ENCODE measurements at regions not wholly inside any gene's neighbourhood (a gene's known extent, or its start where the extent isn't known, plus 50 kb on each side); places are given as distances from the start of the nearest gene placed in this dataset.

DNA sequence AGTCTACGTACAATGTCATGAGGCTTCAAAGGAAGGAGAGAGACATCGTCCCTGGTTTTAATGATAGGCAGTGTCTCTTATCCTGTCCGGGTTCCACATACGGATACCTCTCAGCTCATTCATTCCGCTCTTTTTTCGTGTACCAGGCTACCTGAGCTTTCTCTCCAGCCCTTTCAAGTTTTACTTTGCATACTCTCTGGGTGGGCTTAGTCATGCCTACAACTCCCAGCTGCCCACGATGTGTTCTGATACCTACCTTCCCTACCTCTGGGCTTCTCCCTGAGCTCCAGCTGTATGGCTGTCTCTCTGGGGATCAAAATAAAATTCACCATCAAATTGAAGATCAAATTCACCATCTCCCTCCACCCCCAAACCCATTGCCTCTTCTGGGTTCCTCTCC lies 354.0 kb upstream of the EEF2KMT start:
- peak; percentile 78 for DNase-seq (ENCODE audit: low read depth, low spot score)

DNA sequence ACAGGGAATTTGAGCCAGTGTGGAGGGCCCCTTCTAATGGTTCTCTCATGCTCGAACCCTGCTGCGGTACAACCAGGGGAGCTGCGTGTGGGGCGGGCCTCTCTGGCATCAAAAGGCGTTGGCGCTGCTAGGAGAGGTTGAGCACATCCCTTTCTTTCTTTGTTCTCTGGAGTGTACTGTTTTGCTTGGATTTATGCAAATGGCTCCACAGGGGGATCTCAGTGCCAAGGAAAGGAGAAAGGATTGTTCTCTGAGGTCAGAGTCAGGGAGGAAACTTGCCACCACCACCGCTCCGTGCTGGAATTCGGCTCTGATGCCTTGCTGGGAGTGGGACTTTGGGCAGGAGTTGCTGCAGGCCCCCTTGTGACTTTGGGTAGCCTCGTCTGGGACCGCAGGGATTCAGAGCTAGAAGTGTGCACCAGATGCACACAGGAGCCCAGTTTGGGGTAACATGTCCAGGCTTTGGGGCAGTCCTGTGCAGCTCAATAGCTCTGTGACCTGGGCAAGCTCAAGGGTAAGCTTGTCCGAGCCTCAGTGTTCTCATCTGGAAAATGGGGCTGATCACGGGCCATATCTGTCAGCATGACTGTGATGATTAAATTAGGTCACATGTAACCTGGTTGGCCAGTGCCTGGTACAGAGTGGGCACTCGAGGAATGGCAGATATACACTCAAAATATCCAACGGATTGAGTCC lies 353.0 kb upstream of the EEF2KMT start:
- peak; percentile 83 for DNase-seq (ENCODE audit: low read depth, low spot score)

DNA sequence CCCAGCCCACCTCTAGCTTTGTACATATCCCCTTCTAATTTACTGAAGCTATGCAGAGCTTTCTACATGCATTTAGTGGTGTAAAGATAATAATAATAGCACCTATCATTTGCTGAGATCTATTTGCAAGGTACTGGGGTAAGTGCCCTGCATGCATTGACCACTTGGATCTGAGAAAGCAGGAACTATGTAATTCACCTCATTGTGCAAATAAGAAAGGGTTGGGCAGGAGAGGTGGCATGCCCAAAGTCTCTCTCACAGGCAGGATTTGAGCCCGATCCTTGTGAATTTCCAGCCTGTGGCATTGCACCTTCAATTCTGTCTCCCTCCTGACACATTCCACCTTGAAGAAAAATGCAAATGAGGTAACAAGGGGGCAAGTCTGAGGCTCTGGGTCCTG lies 352.3 kb upstream of the EEF2KMT start:
- DNase-seq (ENCODE audit: low read depth, low spot score), result no peak

DNA sequence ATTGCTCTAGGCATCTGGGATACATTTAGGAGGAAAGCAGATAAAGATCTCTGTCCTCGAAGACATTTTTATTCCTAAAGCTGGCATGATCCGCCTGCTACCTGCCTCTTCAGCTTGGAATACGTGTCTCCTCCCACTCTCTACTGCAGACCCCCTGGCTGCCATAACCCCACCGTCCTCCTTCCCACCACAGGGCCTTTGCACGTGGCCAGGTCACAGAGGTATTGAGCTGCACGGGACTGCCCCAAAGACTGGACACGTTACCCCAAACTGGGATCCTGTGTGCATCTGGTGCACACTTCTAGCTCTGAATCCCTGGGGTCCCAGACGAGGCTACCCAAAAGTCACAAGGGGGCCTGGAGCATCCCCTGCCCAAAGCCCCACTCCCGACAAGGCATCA lies 351.2 kb upstream of the EEF2KMT start:
- no peak for DNase-seq (ENCODE audit: low read depth, low spot score)

DNA sequence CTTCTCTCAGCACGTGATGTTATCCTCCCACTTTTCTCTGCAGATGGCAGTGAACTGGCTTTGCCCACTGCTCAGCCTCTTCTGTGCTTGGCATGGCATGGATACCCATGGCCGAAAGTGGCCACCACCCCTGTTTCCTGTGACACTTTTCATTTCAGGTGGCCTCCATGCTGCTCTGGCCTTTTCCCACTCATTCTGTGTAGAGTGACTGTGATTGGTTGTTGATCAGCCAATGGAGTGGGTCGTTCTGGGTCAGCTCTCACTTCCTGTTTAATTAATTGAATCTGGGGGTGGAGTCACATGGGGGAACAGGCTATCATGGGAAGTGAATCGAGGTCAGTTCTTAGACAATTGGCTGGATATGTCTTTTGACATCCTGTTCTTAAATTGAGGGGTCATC lies 350.1 kb upstream of the EEF2KMT start:
- no peak for DNase-seq (ENCODE audit: low read depth, low spot score)

DNA sequence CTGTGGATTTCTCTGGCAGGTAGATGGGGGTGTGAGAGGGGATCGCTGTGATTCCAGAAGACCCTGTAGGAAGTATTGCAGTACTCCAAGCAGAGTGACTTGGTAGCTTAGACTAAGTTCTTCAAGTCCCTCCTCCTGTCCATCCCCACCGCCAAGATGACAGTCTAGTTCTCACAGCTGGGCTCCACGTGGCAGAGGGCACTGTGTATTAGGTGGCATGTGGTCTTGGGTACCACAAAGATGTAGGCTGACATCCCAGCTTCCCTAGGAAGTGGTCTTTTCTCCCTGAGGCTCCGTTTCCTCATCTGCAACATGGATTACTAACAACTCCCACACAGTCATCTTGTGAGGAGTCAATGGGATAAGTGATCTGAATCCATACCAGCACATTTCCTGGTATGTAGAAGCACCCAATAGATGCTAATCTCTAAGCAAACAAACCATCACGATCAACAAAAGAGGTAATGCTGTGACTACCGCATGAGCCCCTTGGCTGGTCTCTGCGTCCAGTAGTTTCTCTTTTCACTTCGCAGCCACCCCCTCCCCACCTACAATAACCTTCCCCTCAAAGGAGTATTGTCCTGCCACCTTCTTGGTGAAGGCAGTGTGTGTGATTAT lies 349.1 kb upstream of the EEF2KMT start:
- no peak for DNase-seq (ENCODE audit: low read depth, low spot score)

DNA sequence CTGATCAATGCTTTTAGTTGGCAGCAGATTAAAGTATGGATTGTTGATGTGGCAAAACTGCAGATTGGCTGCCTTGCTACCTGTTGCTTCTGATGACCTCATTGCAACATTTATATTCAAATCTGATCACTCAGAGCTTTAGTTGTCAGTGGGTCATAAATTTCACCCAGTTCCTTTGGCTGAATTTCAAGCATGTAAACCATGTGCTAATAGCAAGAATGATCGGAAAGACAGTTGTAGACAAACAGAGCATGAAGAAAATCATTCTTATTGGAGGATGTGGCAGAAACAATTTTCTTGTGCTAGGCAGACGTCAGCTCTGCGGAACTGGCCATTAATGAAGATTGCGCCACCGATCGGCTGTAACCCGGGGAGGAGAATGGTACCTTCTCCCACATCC lies 346.6 kb upstream of the EEF2KMT start:
- DNase-seq (ENCODE audit: low read depth, low spot score), result no peak

DNA sequence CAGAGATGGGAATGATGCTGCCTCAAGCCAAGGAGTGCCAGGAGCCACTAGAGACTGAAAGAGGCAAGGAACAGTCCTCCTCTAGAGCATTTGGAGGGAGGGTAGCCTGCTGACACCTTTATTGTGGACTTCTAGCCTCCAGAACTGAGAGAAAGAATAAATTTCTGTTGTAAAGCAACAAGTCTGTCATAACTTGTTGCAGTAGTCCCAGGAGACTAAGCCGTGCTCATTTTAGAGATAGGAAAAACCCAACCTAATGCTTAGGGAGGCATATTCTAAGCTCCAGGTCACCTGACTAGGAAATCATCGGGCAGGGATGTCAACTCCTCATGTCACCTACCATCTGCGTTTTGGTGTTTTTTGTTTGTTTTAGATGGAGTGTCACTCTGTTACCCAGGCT lies 345.4 kb upstream of the EEF2KMT start:
- DNase-seq (ENCODE audit: low read depth, low spot score), result no peak

DNA sequence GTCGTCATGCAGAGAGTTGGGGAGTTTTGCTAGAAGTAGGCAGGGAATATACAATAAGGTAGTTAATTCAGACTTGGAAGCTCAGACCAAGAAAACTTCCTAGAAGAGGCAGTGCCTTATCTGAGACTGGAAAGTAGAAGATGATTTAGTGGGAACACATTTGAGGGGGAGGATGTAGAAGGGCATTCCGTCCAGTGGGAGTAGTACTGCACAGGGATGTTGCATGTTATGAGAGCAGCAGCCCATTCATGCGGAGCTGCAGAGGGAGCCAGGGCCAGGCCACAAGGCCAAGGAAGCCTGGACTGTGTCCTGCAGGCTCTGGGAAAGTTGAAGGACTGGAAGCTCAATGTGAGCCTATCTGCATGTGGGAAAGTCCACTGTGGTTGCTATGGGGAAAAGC lies 344.5 kb upstream of the EEF2KMT start:
- no peak for DNase-seq (ENCODE audit: low read depth, low spot score)

DNA sequence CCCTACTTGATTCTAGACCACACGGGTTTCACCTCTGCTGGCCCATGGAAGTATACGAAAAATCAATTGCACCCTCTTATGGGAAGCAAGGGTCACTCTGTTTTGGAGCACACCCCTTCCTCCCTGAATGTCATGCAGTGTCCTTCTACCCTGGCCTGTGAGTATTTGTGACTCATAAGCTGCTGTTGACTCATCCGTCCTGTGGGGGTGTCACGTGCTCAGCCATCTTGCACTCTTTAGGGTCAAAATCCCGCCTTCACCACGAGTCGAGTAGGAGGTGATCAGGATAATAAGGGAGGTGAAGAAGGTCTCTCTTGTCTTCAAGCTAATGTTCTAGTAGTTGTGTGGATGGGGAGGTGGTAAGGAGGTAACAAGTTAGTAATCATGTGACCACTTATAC lies 341.0 kb upstream of the EEF2KMT start:
- no peak for DNase-seq (ENCODE audit: low read depth, low spot score)

DNA sequence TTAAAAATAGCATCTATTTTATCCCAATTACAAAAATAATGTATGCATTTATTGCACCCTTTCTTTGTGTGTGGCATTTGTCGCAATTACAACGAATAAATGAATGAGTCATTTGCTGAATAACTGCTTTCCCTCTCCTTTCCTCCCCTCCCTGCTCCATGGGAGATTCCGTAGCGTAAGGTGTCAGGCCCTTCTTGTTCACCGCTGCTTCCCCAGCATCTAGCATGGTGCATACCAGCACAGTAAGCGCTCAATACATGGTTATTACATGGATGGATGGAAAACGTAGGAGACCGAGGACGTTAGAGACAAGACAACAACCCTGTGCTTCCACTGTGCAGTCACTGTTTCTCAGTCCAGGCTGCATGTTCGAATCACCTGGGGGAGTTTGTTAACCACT lies 336.0 kb upstream of the EEF2KMT start:
- no peak for DNase-seq (ENCODE audit: low read depth, low spot score)

DNA sequence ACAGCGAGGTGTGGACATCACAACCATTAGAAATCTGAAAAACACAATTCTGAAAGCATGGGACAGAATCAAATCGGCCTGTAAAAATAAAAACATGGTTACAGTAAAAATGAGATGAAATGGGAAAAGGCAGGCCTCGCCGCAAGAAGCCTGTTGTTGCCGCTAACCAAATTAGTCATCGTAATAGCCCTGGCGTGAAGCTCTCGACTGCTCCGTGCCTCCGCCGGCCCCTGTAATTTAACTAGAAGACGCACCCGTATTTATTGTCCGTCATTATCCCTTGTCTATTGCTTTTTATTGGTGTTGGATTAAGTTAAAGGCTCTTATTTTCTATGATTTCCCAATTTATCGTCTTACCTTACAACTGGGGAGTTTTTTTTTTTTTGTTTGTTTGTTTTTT lies 334.6 kb upstream of the EEF2KMT start:
- no peak for DNase-seq (ENCODE audit: low read depth, low spot score)

DNA sequence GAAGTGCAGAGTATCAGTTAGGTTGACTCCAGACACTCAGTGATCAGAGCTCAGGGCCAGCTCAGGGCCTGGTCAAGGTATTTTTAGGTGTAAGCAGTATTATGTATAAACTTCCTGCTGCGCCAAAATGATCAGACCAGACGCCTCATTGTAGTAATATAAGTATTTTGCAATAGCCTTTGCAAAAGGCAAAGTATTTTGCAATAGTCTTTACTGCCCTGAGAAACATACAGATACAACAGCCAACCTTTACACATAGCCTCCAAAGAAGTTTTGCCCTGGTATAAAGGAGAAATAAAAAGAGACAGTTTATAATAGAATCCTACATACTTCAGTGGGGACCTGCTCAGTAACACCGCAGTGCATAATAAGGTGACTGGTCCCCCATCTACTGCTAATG lies 333.0 kb upstream of the EEF2KMT start:
- no peak for DNase-seq (ENCODE audit: low read depth, low spot score)

DNA sequence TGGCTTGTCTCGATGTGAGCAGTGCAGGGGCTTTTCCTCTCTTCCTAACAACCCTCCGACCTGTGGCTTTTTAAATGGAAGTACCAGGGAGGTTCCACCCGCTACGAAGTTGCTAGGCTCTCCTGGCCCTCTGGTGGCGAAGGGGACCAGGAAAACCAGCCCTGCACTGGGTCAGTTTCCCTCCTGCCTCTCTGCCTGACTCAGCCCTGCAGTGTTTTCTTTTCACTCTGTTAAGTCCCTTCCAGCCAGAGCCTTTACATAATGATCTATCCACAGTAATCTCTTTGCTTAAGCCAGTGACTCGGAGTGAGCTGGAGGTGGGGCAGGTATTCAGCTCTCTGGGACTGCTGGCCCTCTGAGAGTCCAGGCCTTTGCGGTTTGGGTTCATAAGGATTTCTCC lies 331.3 kb upstream of the EEF2KMT start:
- no peak for DNase-seq (ENCODE audit: low read depth, low spot score)

DNA sequence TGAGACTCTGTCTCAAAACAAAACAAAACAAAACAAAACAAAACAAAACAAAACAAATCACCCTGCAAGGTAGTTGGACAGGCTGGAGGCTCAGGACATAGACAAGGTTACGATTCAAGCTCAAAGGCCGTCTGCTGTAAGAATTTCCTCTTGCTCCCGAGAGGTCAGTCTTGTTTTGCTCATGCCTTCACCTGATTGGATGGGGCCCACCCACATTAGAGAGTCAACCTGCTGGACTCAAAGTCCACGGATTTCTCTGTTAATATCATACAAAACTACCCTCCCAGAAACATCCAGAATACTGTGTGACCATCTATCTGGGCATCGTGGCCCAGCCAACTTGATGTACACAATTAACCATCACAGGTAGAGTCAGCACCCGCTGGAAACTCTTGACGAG lies 330.0 kb upstream of the EEF2KMT start:
- DNase-seq (ENCODE audit: low read depth, low spot score), result no peak

DNA sequence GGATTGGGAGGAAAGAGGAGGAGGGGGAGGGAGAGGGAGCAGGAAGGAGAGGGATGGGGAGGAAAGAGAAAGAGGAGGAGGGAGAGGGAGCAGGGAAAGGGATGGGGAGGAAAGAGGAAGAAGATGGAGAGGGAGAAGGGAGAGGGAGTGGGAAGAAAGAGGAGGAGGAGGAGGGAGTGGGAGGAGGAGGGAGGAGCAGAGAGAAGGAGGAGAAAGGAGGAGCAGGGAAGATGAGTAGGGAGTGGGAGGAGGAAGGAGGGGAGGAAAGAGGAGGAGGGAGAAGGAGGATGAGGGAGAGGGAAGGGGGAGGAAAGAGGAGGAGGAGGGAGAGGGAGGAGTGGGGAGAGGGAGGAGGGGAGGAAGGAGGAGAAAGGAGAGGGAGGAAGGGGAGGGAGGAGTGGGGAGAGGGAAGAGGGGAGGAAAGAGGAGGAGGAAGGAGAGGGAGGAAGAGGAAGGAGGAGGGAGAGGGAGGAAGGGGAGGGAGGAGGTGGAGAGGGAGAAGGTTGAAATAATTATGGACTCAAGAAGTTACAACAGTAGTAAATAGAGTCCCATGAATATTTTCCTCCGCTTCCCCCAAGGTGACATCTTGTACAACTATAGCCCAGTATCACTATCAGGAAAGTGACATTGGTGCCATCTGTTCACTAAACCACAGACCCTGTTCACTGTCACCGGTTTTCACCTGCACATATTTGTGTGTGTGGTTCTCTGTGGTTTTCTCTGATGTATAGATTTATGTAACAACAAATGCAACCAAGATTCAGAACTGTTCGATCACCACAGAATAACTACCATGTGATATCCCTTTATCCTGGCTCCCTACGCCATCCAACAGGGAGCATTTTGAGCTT lies 325.3 kb upstream of the EEF2KMT start:
- DNase-seq (ENCODE audit: low read depth, low spot score), result no peak

DNA sequence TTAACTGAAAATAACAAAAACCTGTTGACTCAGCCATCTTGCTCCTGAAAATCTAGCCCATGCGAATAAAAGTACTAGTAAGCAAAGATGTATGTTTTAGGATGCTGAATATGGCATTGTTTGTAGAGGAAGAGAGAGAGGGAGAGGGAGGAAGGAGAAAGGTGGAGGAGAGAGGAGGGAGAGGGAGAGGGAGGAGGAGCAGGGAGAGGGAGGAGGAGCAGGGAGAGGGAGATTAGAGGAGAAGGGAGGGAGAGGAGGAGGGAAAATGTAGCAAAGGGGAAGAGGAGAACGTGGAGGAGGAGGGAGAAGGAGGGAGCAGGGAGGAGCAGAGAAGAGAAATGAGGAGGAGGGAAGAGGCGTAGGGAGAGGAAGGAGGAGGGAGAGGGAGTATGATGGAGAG lies 324.5 kb upstream of the EEF2KMT start:
- DNase-seq (ENCODE audit: low read depth, low spot score), result no peak

DNA sequence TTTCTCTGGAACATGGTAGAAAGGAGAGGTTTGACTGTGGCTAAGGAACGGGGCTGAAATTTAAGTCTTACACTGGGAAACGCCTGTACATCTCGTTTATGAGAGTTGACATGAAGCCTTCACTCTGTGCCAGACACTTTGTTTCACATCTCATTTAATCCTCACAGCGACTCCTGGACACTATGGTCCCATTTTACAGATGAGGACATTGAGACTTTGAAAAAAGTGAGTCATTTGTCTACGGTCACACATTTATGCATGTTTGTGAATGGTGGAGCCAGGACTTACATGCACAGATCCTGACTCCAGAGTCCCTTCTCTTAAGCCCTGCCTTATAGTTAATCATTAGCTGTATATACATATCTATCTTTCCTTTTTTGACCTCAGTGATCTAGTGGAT lies 318.4 kb upstream of the EEF2KMT start:
- DNase-seq (ENCODE audit: low read depth, low spot score), result no peak

DNA sequence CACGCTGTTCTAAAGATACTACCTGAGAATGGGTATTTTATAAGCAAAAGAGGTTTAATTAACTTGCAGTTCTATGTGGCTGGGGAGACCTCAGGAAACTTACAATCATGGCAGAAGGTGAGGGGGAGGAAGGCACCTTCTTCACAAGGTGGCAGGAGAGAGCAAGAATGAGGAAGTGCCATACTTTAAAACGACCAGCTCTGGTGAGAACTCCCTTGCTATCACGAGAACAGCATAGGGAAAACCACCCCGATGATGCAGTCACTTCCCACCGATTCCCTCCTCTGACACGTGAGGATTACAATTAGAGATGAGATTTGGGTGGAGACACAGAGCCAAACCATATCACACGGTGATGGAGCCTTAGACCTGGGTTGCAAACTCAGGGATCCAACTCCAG lies 317.5 kb upstream of the EEF2KMT start:
- no peak for DNase-seq (ENCODE audit: low read depth, low spot score)

DNA sequence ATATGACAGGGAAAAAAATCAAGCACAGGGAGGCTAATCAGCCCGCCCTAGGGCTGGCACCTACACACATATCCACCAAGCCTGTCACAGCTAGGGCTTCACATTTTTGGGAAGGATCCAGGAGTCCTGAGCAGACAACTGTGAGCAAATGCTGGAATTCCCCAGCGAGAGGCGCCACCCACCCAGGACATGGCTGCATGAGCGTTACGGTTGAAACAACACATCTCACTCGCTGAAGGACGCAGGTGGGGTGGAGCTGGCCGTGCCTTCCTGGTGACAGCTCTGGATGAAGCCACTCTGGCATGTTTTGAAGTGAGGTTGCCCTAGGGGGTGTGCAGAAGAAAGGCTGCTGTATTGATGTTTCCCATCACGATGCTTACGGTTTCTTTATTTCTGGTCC lies 315.1 kb upstream of the EEF2KMT start:
- peak; percentile 17 for DNase-seq (ENCODE audit: low read depth, low spot score)

DNA sequence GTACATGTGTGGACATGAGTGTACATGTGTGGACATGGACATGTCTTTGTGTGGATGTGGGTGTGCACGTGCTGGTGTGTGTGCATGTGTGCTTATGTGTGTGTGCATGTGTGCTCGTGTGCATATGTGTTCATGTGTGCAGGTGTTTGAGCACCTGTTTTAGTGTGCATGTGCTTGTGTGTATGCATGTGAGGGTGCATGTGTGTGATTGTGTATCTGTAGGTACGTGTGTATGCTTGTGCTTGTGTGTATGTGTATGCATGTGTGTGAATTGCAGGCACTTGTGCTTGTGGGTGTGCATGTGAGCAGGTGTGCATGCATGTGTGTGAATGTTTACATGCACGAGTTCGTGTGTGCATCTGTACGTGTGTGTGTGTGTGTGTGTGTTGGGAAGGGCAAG lies 300.6 kb upstream of the EEF2KMT start:
- DNase-seq (ENCODE audit: low read depth, low spot score), result no peak

DNA sequence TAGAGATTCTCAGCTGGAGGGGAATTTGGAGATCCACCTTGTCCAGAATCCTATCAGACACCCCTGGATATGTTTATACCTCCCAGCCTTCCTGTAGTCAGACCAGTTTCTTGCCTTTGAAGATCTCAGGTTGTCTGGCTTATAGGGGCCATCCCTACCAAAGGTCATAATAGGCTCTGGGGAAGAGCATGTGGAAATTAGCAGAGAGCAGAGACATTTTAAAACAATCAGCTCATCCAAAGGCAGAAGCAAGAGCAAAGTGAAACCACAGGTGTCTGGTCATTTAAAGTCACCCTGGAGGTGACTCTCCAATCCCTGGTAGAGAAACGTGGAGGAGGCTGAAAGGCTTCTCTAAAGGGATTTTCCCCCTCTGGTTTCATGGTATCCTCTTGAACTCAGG lies 299.3 kb upstream of the EEF2KMT start:
- no peak for DNase-seq (ENCODE audit: low read depth, low spot score)

DNA sequence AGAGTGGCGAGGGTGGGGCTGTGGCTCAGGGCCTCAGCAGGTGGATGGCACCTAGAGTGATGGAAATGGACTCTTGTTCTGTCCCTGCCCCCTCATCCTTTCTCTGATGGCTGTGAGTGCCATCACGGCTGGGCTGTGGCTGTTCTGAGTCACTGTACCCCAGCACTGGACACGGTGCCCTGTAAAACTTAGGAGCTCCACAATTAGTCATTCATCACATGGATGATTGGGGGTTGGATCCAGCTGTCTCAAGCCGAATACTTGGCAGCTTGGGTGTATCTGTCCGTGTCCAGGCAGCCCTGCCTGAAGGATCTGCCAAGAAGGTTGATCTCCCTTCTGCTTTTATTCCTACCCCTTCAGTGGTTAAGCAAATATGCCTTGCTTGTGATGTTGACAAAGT lies 295.5 kb upstream of the EEF2KMT start:
- no peak for DNase-seq (ENCODE audit: low read depth, low spot score)
